ENCODE measurements at regions not wholly inside any gene's neighbourhood (a gene's known extent, or its start where the extent isn't known, plus 50 kb on each side); places are given as distances from the start of the nearest gene placed in this dataset.
A peak's percentile ranks its signal among the peaks of the same experiment; 100 is the strongest.

DNA sequence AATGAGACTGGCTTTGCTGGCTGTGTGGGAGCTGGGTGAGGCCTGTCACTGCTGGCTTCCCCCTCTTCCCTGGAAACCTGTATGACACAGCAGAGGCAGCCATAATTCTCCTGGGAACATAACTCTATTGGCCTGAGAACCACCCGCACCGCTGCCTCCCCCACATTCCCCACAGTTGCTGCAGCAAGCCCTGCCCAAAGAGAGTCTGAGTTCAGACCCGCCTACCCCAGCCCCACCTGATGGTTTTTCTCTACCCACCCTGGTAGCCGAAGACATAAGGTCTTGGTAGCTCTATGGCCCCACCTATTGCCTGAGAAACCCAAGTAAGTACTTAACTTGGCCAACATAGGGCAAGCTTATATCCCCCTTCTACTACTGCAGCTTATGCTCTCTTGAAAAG, 174.8 kb downstream of the C11orf91 start:
- Histone ChIP-seq H3K9me3 (no peaks in the 10 kb centered on the region), H3K4me1 (no peaks in the 10 kb centered on the region), H3K27me3 (no peaks in the 10 kb centered on the region), H3K36me3 (no peaks in the 10 kb centered on the region), H3K27ac (no peak overlapping the region), H3K4me3 (no peak overlapping the region)
- no peak for TF ChIP-seq POLR2A (IDR thresholded peaks at IDR 0.05)
- TF ChIP-seq, protein P1, sequence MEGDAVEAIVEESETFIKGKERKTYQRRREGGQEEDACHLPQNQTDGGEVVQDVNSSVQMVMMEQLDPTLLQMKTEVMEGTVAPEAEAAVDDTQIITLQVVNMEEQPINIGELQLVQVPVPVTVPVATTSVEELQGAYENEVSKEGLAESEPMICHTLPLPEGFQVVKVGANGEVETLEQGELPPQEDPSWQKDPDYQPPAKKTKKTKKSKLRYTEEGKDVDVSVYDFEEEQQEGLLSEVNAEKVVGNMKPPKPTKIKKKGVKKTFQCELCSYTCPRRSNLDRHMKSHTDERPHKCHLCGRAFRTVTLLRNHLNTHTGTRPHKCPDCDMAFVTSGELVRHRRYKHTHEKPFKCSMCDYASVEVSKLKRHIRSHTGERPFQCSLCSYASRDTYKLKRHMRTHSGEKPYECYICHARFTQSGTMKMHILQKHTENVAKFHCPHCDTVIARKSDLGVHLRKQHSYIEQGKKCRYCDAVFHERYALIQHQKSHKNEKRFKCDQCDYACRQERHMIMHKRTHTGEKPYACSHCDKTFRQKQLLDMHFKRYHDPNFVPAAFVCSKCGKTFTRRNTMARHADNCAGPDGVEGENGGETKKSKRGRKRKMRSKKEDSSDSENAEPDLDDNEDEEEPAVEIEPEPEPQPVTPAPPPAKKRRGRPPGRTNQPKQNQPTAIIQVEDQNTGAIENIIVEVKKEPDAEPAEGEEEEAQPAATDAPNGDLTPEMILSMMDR (IDR thresholded peaks at IDR 0.05): no peak
- no peak for DNase-seq
- intact Hi-C loops (cut with DNase I; ENCODE audit: low total_unique reads): no loop called here

DNA sequence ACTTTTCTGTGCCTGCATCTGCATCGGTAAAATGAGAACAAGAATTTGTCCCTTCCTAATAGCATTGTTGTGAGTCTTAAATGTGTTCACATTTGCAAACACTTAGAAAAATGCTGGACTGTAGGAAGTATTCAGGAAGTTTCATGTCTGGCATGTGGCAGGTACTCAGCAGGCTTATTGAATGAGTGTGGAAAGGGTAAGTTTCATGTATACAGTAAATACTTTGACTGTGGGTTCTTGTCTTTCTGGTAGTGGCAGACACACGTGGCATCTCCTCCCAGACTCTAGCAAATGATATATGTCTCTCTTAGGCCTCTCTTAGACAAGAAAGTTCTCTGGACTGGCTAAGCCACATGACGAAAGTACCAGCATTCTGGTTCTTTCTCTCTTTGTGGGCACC, 179.2 kb downstream of the C11orf91 start:
- DNase-seq: no peak
- no peaks in the 10 kb centered on the region for H3K36me3 ChIP-seq
- no peaks in the 10 kb centered on the region for H3K9me3 ChIP-seq
- no peaks in the 10 kb centered on the region for H3K27me3 ChIP-seq
- intact Hi-C loops (cut with DNase I; ENCODE audit: low total_unique reads): no loop called here
- TF ChIP-seq POLR2A (IDR thresholded peaks at IDR 0.05): no peak
- TF ChIP-seq, protein P1 (IDR thresholded peaks at IDR 0.05): no peak
- no peaks in the 10 kb centered on the region for H3K4me1 ChIP-seq
- no peak overlapping the region for H3K27ac ChIP-seq
- H3K4me3 ChIP-seq: no peak overlapping the region

DNA sequence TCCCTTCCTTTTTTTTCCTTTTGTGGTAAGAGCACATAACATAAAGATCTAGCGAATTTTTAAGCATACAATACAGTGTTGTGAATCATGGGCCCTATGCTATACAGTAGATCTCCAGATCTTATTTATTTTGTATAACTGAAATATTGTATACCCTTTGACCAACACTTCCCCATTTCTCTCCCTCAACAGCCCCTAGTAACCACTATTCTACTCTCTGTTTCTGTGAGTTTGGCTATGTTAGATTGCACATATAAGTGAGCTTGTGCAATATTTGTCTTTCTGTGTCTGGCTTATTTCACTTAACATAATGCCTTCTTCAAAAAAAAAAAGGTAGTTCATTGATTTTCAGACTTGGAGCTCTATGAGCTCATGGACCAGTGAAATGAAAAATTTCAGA, 180.5 kb downstream of the C11orf91 start:
- Histone ChIP-seq H3K4me3 (no peak overlapping the region), H3K36me3 (no peaks in the 10 kb centered on the region)

DNA sequence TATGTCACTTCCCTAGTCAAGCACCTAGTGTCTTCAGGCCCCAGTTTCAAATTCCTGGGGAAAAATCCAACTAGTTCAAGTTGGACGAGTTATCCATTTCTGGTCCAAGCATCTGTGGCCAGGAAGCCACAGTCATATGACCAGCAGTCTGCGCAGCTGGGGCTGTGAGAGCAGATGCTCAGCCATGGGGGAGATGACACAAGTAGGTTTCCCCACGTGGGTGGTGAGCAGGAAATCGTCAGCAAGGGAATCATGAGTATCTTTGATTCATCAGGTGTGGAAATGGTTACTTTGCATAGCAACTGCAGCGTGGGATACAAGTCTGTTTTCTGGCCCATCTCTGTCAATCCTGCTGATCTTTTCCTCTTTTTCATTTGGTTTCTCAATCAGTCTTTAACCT, 185.3 kb downstream of the C11orf91 start:
- Histone ChIP-seq H3K4me3 (no peak overlapping the region), H3K27ac (no peak overlapping the region), H3K4me1 (no peaks in the 10 kb centered on the region), H3K27me3 (no peaks in the 10 kb centered on the region), H3K9me3 (no peaks in the 10 kb centered on the region), H3K36me3 (no peaks in the 10 kb centered on the region)
- intact Hi-C loops (cut with DNase I; ENCODE audit: low total_unique reads): no loop called here
- TF ChIP-seq POLR2A (IDR thresholded peaks at IDR 0.05): no peak
- TF ChIP-seq, protein P1 (IDR thresholded peaks at IDR 0.05): no peak
- peak in 1 of 2 donors; percentile 15 for DNase-seq

More for the DNA sequence above, 180.5 kb downstream of the C11orf91 start:
- Histone ChIP-seq H3K27ac (no peak overlapping the region), H3K9me3 (no peaks in the 10 kb centered on the region), H3K4me1 (no peaks in the 10 kb centered on the region), H3K27me3 (no peaks in the 10 kb centered on the region)
- TF ChIP-seq, protein P1 (IDR thresholded peaks at IDR 0.05): no peak
- no peak for TF ChIP-seq POLR2A (IDR thresholded peaks at IDR 0.05)
- intact Hi-C loops (cut with DNase I; ENCODE audit: low total_unique reads): no loop called here
- DNase-seq: no peak

DNA sequence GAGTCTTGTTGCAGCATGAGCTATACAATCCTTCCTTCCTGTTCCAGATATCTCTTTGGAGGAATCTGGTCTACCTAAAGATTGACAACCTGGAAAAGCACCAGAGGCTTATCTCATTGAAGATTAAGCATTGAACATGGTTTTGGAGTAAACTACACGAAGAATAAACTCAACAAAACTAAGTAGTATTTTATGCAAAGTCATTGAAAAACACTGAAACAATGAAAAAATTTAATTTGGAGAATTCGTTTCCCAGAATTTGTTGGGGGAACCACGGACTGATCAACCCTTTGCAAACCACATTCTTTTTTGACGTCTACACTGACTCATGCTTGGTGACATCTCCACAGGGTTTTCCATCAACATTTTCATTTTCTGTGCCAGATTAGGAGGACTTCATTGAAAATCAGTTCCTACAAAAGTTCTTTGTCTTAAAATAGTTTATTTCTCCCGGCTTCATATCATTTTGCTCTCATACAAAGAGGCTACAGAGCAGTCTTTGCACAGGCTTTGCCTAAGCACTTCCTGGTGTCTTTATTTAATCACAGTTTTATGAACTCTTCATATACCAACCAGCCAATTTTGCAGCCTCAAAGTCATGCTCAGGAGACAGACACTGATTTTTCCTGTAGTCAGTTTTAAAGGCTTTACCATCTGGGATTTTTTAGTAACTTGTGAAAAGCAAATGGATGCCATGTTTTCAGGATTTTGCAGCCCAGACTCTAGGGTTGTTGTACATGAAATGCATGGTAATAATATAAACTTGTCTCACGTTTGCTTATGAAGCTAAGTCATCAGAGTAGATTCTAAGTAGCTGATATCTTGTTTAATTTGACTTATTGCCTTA, 186.3 kb downstream of the C11orf91 start:
- no peak overlapping the region for H3K27ac ChIP-seq
- no peak overlapping the region for H3K4me3 ChIP-seq
- H3K9me3 ChIP-seq: no peaks in the 10 kb centered on the region
- no peaks in the 10 kb centered on the region for H3K27me3 ChIP-seq
- intact Hi-C loops (cut with DNase I; ENCODE audit: low total_unique reads): no loop called here
- TF ChIP-seq, protein P1 (IDR thresholded peaks at IDR 0.05): no peak
- TF ChIP-seq POLR2A (IDR thresholded peaks at IDR 0.05): no peak
- H3K4me1 ChIP-seq: no peaks in the 10 kb centered on the region
- DNase-seq: no peak
- H3K36me3 ChIP-seq: no peaks in the 10 kb centered on the region

All from uterus (tissue), 3 donors.